Activated naive CD4-positive, alpha-beta T cell treated with anti-CD3 and anti-CD28 coated beads, Interleukin-2, amount 50 U/mL, for 72 hours (primary cell): ENCODE measurements at regions not wholly inside any gene's neighbourhood (a gene's known extent, or its start where the extent isn't known, plus 50 kb on each side); places are given as distances from the start of the nearest gene placed in this dataset.

Source experiments
- ATAC-seq, 2 donors: fragments of 150-1000 bp; cut with Tn5 transposase; 2 replicates each; pipeline ENCODE4 v1.10.0; 2021; ENCODE audit warnings: mild to moderate bottlenecking in 2 of 2, moderate library complexity in 2 of 2
- DNase-seq, 2 donors: peaks; one replicate each; pipeline ENCODE4 v3.0.0; 2021 to 2022; ENCODE audit warnings: low spot score in 2 of 2
- H3K27ac Mint-ChIP-seq, 2 donors: one replicate each; pipeline ENCODE4 v1.8.0; 2022; ENCODE audit warnings: mild to moderate bottlenecking in 2 of 2, mixed read lengths in 2 of 2
- H3K36me3 Mint-ChIP-seq, 2 donors: one replicate each; pipeline ENCODE4 v1.8.0; 2022; ENCODE audit warnings: mixed read lengths in 2 of 2
- H3K9me3 Mint-ChIP-seq, 2 donors: one replicate each; pipeline ENCODE4 v1.8.0; 2022; ENCODE audit warnings: mixed read lengths in 2 of 2

DNA sequence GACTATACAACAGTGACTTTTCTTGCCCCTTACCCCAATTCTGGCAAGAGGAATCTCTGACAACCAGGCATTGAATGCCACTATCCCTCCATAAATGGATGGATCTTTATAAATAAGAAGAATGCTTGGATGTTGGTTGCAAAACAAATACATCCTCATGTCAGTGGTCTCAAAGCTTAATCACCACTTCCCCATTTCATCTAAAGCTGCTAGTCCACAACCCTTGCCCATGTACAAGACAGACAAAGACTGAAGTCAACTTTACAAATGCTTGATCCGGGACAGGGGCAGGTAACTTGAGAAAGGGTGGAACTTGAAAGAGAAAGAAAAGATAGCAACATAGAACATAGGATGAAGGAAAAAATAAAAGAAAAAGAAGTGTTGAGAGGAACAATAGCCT is 540.5 kb upstream of the NOX3 start:
- no peak for DNase-seq
- no peak overlapping the region for H3K27ac Mint-ChIP-seq
- no peaks in the 10 kb centered on the region for H3K36me3 Mint-ChIP-seq
- H3K9me3 Mint-ChIP-seq = no peaks in the 10 kb centered on the region
- ATAC-seq = no peak

DNA sequence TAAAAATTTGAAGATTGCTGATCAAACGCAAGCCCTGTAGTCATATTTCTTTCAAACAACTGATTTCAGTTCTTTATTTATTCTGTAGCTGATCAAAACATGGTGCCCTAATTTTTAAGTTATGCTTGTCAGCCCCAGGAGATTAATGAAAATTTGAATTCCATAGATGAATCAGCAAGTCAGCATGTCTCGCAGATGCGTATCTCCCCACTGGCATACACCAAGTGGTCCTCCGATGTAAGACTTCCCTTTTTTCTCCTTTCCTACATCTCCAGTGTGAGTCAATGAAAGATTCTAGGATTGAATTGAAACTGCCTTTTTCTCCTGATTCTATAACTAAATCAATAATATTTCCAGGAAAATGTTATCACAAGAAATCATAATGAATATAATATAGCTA is 539.6 kb upstream of the NOX3 start:
- Mint-ChIP-seq H3K36me3 (no peaks in the 10 kb centered on the region), H3K9me3 (no peaks in the 10 kb centered on the region), H3K27ac (no peak overlapping the region)
- ATAC-seq (no peak), DNase-seq (no peak)

DNA sequence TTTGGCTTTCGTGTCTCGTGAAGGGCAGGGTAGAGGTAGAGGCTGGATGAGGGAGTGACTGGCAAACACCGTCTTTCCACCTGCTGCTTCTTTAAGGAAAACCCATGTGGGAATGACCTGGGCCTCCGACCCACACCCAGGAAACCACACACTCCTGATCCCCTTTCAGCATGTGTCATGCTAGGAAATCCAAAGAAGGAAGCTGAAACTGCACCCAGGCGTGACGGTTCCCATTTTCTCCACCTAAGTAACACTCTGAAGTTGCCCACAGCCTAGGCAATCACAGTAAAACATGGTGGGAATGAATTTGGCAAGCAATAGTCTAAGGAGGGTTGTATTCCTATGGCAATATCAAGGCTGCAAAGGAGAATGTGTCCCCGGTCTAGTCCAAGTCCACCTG is 538.4 kb upstream of the NOX3 start:
- no peaks in the 10 kb centered on the region for H3K9me3 Mint-ChIP-seq
- DNase-seq = no peak
- no peaks in the 10 kb centered on the region for H3K36me3 Mint-ChIP-seq
- H3K27ac Mint-ChIP-seq = no peak overlapping the region
- no peak for ATAC-seq

DNA sequence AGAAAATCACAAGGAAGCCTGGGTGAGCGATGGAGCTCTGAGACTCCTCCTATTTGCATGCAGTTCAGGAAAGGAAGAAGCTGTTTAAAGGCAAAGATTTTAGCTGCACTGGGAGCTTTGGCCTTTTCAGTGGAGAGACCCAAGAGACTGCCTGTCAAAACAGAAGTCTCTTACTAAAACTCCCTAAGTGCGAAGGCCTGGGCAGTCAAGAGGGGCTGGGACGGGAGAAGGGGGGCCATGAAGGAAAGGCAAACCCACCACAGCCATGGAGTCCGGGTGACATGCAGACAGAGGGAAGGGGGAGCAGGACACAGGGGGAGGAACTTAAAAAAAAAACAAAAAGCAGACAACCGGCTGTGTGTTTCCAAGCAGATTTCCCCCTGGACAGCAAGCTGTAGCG is 537.6 kb upstream of the NOX3 start:
- DNase-seq (no peak), ATAC-seq (no peak)
- Mint-ChIP-seq H3K36me3 (no peaks in the 10 kb centered on the region), H3K9me3 (no peaks in the 10 kb centered on the region), H3K27ac (no peak overlapping the region)

DNA sequence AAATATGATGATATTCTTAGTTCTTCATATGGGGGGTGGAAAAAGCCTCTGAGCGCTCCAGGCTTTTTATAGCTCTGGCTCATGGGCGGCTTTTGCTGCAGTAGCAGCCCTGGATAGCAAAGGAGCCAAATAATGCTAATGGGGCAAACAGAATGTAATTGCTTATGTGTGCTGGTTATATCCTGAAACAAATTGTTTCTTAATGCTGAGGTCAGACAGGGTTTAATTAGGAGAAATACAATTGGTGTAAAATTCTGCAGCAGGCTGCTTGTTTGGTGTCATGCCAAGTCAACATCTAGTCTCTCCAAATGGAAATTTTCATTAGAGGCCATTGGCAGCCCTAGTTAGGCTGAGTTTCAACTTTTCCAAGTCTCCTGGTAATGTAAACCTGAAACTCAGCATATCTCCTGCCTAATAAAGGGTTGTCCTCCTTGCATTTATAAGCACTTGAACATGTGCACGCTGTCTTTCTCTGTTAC is 530.1 kb upstream of the NOX3 start:
- ATAC-seq = no peak
- DNase-seq = no peak
- H3K27ac Mint-ChIP-seq = no peak overlapping the region
- no peaks in the 10 kb centered on the region for H3K9me3 Mint-ChIP-seq
- no peaks in the 10 kb centered on the region for H3K36me3 Mint-ChIP-seq

DNA sequence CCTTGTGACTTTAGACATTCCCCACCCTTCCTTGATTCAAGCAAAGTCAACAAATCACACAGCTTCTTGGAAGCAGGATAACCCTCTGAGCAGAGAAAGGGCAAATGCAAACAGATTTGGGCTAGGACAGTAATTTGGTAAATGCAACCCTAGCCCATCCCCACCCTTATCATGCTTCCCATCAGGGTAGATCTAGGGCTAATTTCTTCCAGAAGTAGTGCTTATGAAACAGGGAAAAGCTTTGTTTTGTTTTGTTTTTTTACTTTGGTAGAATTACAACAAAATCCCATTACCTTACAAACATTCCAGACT is 525.1 kb upstream of the NOX3 start:
- DNase-seq (no peak), ATAC-seq (no peak)
- Mint-ChIP-seq H3K9me3 (no peaks in the 10 kb centered on the region), H3K27ac (no peak overlapping the region), H3K36me3 (no peaks in the 10 kb centered on the region)

DNA sequence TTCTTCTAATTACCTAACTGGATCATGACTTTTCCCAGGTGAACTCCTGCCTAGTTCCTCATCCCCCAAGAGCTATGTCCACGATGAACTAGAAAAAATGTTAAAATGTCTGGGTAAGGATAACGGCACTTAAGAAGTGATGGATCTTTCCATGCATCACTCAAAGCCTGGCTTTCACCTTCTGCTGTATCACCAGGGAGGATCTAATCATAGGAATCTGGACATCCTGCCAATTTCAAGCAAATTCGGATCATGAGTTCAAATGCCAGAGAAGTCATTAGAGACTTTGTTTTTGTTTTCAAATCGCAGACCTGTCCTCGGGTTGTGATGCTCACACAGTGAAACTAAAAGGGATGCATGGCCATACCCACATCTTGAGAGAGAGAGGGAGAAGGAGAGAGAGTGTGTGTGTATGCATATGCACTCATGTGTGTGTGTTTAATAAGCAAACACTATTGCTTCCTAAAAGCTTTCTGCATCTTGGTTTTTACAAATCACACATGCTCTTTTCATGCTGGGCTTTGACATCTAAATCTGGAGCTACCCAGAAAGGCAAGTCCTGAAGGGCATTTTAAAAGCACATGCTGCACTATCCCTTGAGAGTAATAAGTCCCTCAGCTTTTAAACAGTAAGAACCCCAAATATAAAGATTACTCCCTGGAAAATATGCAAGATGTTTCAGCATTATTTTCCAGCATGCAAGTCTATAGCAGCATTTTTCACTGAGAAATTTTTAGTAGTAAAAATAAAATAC is 524.6 kb upstream of the NOX3 start:
- ATAC-seq (no peak), DNase-seq (no peak)
- no peak overlapping the region for H3K27ac Mint-ChIP-seq
- no peaks in the 10 kb centered on the region for H3K9me3 Mint-ChIP-seq
- H3K36me3 Mint-ChIP-seq = no peaks in the 10 kb centered on the region

DNA sequence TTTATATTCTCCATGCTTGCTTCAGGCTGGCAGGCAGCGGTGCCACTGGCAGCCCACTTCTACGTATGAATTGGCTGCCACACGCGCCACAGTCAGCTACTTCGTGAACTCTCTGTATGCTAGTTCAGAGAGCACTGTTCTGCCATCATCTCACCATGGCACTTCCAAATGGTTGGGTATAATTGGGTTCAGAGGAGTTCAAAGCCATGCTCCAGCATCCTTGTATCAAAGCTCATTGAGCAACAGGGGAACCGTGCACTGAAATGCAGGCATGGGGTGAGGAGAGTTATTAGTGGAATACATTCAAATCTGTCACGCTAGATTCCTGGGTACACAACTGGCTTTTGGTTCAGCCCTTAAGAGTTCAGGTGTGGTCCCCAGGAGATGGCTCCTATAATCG is 519.9 kb upstream of the NOX3 start:
- H3K9me3 Mint-ChIP-seq = no peaks in the 10 kb centered on the region
- ATAC-seq = no peak
- H3K36me3 Mint-ChIP-seq = no peaks in the 10 kb centered on the region

DNA sequence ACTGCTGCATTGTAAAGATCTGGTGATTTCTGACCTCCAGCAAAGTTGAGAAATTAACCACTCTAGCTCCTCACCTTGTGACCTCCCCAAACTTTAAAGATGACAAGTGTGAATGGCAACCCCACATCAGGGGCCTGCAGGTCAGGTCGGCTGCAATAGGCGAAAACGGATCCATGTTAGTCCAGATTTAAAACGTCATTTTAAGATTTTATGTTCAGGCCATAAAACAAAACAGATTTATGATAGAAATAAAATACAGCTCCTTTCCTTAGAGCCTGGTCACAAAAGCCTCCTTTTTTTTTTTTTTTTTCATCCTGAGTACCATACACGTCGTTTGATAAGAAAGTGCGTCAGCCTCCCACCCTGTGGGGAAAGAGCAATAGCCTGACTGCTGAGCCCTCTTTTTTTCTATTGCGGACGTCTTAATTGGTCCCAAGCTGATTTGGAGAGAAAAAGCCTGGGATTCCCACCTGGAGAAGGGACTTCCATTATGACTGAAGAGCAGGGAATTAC is 519.2 kb upstream of the NOX3 start:
- no peaks in the 10 kb centered on the region for H3K36me3 Mint-ChIP-seq
- no peak for DNase-seq
- no peak for ATAC-seq
- H3K27ac Mint-ChIP-seq = peak overlapping the region in 1 of 2 donors; percentile 31
- H3K9me3 Mint-ChIP-seq = no peaks in the 10 kb centered on the region

More for the DNA sequence above, 519.9 kb upstream of the NOX3 start:
- no peak overlapping the region for H3K27ac Mint-ChIP-seq
- no peak for DNase-seq

DNA sequence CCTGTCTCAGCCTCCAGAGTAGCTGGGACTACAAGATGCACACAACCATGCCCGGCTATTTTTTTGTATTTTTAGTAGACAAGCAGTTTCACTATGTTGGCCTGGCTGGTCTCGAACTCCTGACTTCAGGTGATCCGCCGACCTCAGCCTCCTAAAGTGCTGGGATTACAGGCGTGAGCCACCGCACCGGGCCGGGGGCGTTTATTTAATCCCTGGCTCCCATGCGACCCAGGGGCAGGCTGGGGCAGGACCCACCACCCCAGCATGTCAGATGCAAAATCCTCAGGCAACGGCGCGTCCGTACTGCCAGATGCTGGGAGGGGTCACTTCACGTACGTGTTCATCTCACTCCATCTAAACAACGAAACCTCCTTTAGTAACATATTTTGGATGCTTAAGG is 518.7 kb upstream of the NOX3 start:
- no peak for ATAC-seq
- Mint-ChIP-seq H3K27ac (peak overlapping the region; percentile 31 to 86), H3K36me3 (no peaks in the 10 kb centered on the region), H3K9me3 (no peaks in the 10 kb centered on the region)
- no peak for DNase-seq

DNA sequence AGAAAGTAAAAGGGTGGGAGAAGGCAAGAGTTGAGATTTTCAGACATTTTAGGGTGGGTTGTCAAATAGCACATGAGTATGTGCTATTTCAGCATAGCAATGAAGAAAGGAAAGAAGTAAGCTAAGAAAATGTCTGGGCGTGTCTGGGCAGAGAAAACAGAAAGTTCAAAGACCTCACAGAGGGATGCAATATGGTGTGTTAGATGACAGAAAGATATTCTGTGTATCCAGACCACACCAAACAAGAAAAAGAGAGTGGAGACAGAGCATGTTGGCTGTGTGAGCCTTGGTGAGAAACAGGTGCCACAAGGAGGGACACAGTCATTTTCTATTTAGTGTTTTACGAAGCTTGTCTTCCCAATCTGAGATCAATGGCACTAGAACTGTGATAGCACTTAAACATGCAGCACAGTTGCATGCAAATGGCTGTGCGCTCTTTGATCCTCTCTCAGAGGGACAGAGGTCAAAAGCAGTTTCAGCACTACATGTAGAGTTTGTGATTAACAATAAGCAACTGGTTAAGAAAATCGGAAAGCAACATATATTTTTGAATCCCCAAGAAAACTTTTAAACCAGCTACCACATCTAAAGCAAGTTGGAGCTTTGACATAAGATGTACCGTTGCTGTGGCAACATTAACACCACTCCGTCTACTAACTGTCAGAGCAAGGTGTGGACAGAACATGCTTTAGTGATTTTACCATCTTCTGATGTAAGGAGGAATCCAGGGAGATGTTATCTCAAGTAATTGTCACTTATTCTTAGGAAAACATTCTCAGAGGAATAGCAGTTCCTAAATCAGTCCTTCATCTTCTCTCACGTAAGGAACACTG is 515.5 kb upstream of the NOX3 start:
- DNase-seq (no peak), ATAC-seq (peak; percentile 24 to 31)
- Mint-ChIP-seq H3K9me3 (no peaks in the 10 kb centered on the region), H3K36me3 (no peaks in the 10 kb centered on the region), H3K27ac (no peak overlapping the region)

DNA sequence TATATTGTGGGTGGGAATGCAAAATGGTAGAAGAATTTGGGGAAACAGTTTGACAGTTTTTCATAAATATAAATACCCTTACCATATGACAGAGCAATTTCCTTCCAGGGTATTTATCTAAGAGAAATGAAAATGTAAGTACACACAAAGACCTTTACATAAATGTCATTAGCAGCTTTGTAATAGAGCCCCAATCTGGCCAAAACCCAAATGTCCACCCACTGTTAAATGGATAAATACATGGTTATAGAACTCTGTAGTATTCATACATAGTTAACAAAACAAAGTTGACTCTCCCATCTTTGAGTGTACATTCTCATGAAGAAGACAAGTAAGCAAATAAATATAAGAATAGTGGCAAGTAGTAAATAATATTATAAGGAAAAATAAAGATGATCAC is 514.8 kb upstream of the NOX3 start:
- Mint-ChIP-seq H3K9me3 (no peaks in the 10 kb centered on the region), H3K36me3 (no peaks in the 10 kb centered on the region), H3K27ac (no peak overlapping the region)
- DNase-seq = no peak
- no peak for ATAC-seq

DNA sequence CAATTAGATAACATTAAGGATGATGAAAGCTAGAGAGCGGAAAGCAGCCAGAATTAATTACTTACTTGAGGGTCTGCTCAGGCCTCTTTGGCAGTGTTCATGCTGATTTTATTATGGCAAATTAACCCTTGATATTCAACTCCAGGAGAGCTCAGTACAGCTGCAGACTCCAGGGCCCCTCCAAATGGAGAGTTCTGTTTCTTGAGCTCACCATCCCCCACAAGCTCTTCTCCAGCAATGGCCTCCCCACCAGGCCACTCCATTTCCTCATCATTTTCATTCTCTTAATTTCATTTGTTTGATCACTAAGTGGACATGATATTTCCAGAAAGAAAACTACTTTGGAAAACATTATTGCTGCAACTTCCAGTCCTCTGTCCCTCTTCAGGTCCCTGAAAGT is 513.3 kb upstream of the NOX3 start:
- DNase-seq (no peak), ATAC-seq (no peak)
- Mint-ChIP-seq H3K36me3 (no peaks in the 10 kb centered on the region), H3K9me3 (no peaks in the 10 kb centered on the region), H3K27ac (no peak overlapping the region)

DNA sequence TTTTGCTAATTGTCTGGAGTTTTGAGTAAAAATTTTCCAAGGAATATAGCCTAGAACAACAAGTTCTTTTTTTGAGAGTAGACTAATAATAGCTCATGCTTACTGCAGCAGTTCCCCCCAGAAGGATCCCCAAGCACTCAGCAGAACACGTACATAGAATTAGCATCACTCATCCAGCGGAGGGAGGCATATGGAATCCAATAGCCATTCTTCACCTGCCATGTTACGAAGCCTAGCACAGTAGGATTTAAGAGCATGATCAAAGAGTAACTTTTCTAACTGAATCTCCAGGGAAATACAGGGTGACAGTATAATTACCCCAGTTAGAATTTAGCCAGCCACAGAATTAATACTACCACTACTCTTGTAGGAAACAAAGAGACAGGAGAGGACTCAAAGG is 511.7 kb upstream of the NOX3 start:
- no peaks in the 10 kb centered on the region for H3K36me3 Mint-ChIP-seq
- ATAC-seq = no peak

DNA sequence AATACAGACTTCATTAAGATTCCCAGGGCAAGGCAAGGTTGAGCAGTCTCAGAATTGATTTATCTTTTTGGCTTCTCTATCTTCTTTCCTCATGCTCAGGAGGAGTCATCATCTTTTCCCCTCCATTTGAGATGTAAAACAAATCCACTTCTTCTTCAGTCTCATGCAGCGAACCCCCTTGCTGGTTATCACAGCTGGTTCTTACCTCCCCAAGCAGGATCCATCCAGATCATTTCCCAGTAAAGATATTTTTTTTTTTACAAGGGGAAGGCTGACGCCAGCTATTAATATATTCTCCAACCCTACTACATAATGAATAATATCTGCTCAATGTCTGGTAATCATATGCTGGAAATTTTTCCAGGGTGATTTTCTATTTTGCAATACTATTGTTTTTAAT is 508.9 kb upstream of the NOX3 start:
- ATAC-seq = no peak
- H3K9me3 Mint-ChIP-seq = peaks cover 5 to 11% of the 10 kb centered on the region in 2 donors
- DNase-seq = no peak
- H3K27ac Mint-ChIP-seq = no peak overlapping the region
- peaks cover 0 to 4% of the 10 kb centered on the region in 2 donors for H3K36me3 Mint-ChIP-seq

More for the DNA sequence above, 511.7 kb upstream of the NOX3 start:
- H3K9me3 Mint-ChIP-seq = no peaks in the 10 kb centered on the region
- no peak overlapping the region for H3K27ac Mint-ChIP-seq
- no peak for DNase-seq

DNA sequence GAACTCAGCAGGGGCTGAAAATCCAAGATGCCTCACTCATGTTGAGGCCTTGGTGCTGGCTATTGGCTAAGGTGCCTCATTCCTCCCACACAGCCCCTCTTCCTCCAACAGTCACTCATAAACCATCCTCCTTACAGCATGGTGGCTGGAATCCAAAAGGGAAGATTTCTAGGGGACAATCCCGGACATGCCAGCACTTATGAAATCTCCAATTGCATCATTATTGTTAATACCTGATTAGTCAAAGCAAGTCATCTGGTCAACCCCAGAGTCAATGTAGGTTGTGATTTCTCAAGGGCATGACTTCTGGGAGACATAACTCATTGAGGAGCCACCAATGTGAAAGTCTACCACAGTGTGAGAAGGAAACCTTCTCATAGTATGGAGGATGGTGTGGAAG is 506.6 kb upstream of the NOX3 start:
- Mint-ChIP-seq H3K9me3 (peaks cover 5 to 11% of the 10 kb centered on the region in 2 donors), H3K36me3 (peaks cover 0 to 4% of the 10 kb centered on the region in 2 donors), H3K27ac (no peak overlapping the region)
- DNase-seq (no peak), ATAC-seq (no peak)

DNA sequence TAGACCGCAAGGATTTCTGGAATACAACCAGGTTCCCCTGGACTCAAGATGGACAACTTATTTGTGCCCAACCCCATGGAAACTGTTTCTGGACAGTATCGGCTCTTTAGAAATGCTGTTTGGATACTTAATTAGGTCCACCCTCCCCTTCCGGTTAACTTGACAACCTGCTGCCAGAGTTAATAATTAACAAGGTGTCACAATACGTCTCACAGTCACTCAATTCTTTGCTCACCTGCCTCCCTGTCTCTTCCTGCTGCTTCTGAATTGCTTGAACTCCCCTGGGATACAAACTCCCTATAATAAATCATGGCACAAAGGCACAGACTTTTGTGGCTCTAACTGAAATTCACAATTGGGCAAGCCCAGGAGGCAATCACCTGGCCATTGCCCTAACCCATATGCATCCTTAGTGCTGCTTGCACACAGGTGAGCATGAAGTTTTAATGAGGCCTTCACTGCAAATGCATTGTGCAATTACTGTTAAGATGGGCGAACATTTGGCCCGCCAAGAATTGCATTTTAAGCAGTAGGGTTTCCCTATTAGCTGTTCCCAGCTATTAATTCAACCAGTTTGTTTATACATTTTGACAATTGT is 504.4 kb upstream of the NOX3 start:
- H3K27ac Mint-ChIP-seq = no peak overlapping the region
- peaks cover 5 to 11% of the 10 kb centered on the region in 2 donors for H3K9me3 Mint-ChIP-seq
- H3K36me3 Mint-ChIP-seq = peaks cover 0 to 4% of the 10 kb centered on the region in 2 donors
- DNase-seq = no peak
- no peak for ATAC-seq
